ENCODE measurements at regions not wholly inside any gene's neighbourhood (a gene's known extent, or its start where the extent isn't known, plus 50 kb on each side); places are given as distances from the start of the nearest gene placed in this dataset.
"Not testable (repeated sequence)": the region's sequence is repeated elsewhere in the genome, so short reads cannot be mapped to it uniquely, and the experiment has no call there.

GRCh38 chr5:117347280-117347679 lies 772.7 kb upstream of the SEMA6A start:
- DNase-seq (ENCODE audit: low spot score), result no peak
- no peak overlapping the region for H3K27ac ChIP-seq
- H3K27me3 ChIP-seq (replicated peaks; ENCODE audit: insufficient read depth), result no peaks in the 10 kb centered on the region
- H3K4me3 ChIP-seq, result no peak overlapping the region
- TF ChIP-seq CTCF (IDR thresholded peaks at IDR 0.05), result no peak
- H3K9me3 ChIP-seq, result no peaks in the 10 kb centered on the region
- no peaks in the 10 kb centered on the region for H3K4me1 ChIP-seq (ENCODE audit: control insufficient read depth in 1 of 2, low read depth in 2 of 2)
- ATAC-seq (ENCODE audit: insufficient number of reproducible peaks, low FRiP score, low read depth), result no peak
- no peaks in the 10 kb centered on the region for H3K36me3 ChIP-seq

- not testable (repeated sequence) for DNase-seq (ENCODE audit: low spot score); H3K4me3 ChIP-seq; H3K27me3 ChIP-seq (replicated peaks; ENCODE audit: insufficient read depth); H3K27ac ChIP-seq; H3K36me3 ChIP-seq; H3K4me1 ChIP-seq (ENCODE audit: control insufficient read depth in 1 of 2, low read depth in 2 of 2); ATAC-seq (ENCODE audit: insufficient number of reproducible peaks, low FRiP score, low read depth); H3K9me3 ChIP-seq
These were observed 769.1 kb upstream of the SEMA6A start for GRCh38 chr5:117343726-117344125.

GRCh38 chr5:117337064-117337749 lies 762.6 kb upstream of the SEMA6A start:
- DNase-seq (ENCODE audit: low spot score) (no peak), ATAC-seq (ENCODE audit: insufficient number of reproducible peaks, low FRiP score, low read depth) (no peak)
- H3K4me1 ChIP-seq (ENCODE audit: control insufficient read depth in 1 of 2, low read depth in 2 of 2), result no peaks in the 10 kb centered on the region
- no peak overlapping the region for H3K27ac ChIP-seq
- H3K27me3 ChIP-seq (replicated peaks; ENCODE audit: insufficient read depth), result no peaks in the 10 kb centered on the region
- H3K9me3 ChIP-seq, result no peaks in the 10 kb centered on the region
- H3K4me3 ChIP-seq, result no peak overlapping the region
- no peak for TF ChIP-seq CTCF (IDR thresholded peaks at IDR 0.05)
- H3K36me3 ChIP-seq, result no peaks in the 10 kb centered on the region

GRCh38 chr5:117336208-117336607 lies 761.6 kb upstream of the SEMA6A start:
- DNase-seq (ENCODE audit: low spot score) (no peak), ATAC-seq (ENCODE audit: insufficient number of reproducible peaks, low FRiP score, low read depth) (no peak)
- H3K4me3 ChIP-seq, result no peak overlapping the region
- no peak for TF ChIP-seq CTCF (IDR thresholded peaks at IDR 0.05)
- no peaks in the 10 kb centered on the region for H3K27me3 ChIP-seq (replicated peaks; ENCODE audit: insufficient read depth)
- no peaks in the 10 kb centered on the region for H3K9me3 ChIP-seq
- no peaks in the 10 kb centered on the region for H3K4me1 ChIP-seq (ENCODE audit: control insufficient read depth in 1 of 2, low read depth in 2 of 2)
- H3K36me3 ChIP-seq, result no peaks in the 10 kb centered on the region
- no peak overlapping the region for H3K27ac ChIP-seq

GRCh38 chr5:117333011-117333410 lies 758.4 kb upstream of the SEMA6A start:
- H3K27me3 ChIP-seq (replicated peaks; ENCODE audit: insufficient read depth), result no peaks in the 10 kb centered on the region
- no peak for TF ChIP-seq CTCF (IDR thresholded peaks at IDR 0.05)
- H3K4me3 ChIP-seq, result no peak overlapping the region
- no peak overlapping the region for H3K27ac ChIP-seq
- DNase-seq (ENCODE audit: low spot score) (no peak), ATAC-seq (ENCODE audit: insufficient number of reproducible peaks, low FRiP score, low read depth) (no peak)
- H3K4me1 ChIP-seq (ENCODE audit: control insufficient read depth in 1 of 2, low read depth in 2 of 2), result no peaks in the 10 kb centered on the region
- H3K36me3 ChIP-seq, result no peaks in the 10 kb centered on the region
- no peaks in the 10 kb centered on the region for H3K9me3 ChIP-seq

- no peak for TF ChIP-seq CTCF (IDR thresholded peaks at IDR 0.05)
These were observed 757.7 kb upstream of the SEMA6A start for GRCh38 chr5:117332341-117332740.

More at GRCh38 chr5:117332341-117332740, 757.7 kb upstream of the SEMA6A start:
- Histone ChIP-seq H3K36me3 (no peaks in the 10 kb centered on the region), H3K4me3 (no peak overlapping the region), H3K4me1 (ENCODE audit: control insufficient read depth in 1 of 2, low read depth in 2 of 2) (no peaks in the 10 kb centered on the region), H3K9me3 (no peaks in the 10 kb centered on the region), H3K27ac (no peak overlapping the region), H3K27me3 (replicated peaks; ENCODE audit: insufficient read depth) (no peaks in the 10 kb centered on the region)
- DNase-seq (ENCODE audit: low spot score) (no peak), ATAC-seq (ENCODE audit: insufficient number of reproducible peaks, low FRiP score, low read depth) (no peak)

Measured in thoracic aorta (tissue), 2 donors.